Neuron (in vitro differentiated cells): ENCODE measurements at regions not wholly inside any gene's neighbourhood (a gene's known extent, or its start where the extent isn't known, plus 50 kb on each side); places are given as distances from the start of the nearest gene placed in this dataset.
"Not testable (repeated sequence)": the region's sequence is repeated elsewhere in the genome, so short reads cannot be mapped to it uniquely, and the experiment has no call there.

ENCODE experiments used
- H2AFZ ChIP-seq: one replicate; pipeline ENCODE4 v1.6.1; 2013; ENCODE audit warnings: low read depth, mild to moderate bottlenecking, inconsistent platforms, low read length, moderate library complexity
- H3K27me3 ChIP-seq: one replicate; pipeline ENCODE4 v1.6.1; 2013; ENCODE audit warnings: low read length; ENCODE audit not compliant: insufficient read depth
- H3K36me3 ChIP-seq: one replicate; pipeline ENCODE4 v1.6.1; 2013; ENCODE audit warnings: low read length; ENCODE audit not compliant: insufficient read depth
- H3K4me1 ChIP-seq: one replicate; pipeline ENCODE4 v1.6.1; 2013; ENCODE audit warnings: low read length; ENCODE audit not compliant: insufficient read depth
- H3K4me3 ChIP-seq: 2 replicates; pipeline ENCODE4 v1.5.1; 2013; ENCODE audit warnings: mild to moderate bottlenecking, low read length, moderate library complexity
- H3K9me3 ChIP-seq: one replicate; pipeline ENCODE4 v1.6.1; 2013; ENCODE audit warnings: low read length

DNA sequence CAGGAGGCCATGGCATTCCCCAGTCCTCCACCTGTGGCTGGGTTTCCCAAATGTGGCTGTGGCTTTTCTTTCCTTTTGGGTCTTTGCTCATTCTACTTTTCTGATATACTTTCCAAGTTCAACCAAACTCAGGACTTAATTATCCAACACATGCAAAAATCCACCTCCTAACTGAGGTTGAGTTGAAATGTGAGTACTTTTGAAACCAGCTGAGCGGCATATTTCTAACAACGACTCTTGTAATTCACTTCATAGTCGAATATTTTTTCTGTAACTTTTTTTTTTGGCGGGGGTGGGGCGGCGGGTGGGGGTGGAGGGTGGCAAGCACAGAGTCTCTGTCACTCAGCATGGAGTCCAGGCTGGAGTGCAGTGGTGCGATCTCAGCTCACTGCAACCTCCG, 165.2 kb upstream of the PITRM1 start:
- Histone ChIP-seq H3K27me3 (no peaks in the 10 kb centered on the region), H3K4me3 (no peak overlapping the region)

DNA sequence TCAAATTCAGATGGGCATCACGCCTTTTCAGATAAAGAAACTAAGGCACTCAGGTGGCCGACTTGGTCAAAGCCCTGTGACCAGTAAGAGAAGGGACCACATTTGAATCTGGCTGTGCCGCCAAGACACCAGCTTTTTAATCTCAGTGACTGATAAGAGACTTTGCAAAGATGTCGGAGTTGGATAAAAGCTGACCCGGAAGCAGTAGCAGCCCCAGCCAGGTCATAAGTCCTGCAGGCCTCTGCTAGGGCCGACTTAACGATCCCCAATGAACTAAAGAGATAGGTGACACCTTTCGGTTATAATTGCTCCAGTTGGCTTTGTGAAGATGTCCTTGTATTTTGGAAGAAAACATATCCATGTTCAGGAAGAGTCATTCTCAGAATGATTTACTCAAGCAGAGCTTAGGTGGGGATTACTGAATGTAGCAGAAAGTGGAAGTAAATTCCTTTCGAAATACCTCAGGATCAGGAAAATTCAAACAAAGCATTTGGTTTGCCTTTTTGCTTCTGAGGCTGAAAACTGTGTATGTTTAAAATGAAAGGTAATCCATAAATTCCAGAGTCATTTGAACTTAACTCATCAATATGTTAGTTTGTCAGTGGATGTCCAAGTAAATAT, 164.2 kb upstream of the PITRM1 start:
- Histone ChIP-seq H3K9me3 (no peaks in the 10 kb centered on the region), H3K4me1 (peaks cover 2% of the 10 kb centered on the region), H3K36me3 (no peaks in the 10 kb centered on the region), H3K4me3 (no peak overlapping the region), H2AFZ (no peak overlapping the region), H3K27me3 (no peaks in the 10 kb centered on the region)

More for the DNA sequence above, 165.2 kb upstream of the PITRM1 start:
- no peaks in the 10 kb centered on the region for H3K9me3 ChIP-seq
- H2AFZ ChIP-seq: no peak overlapping the region
- peaks cover 2% of the 10 kb centered on the region for H3K4me1 ChIP-seq
- no peaks in the 10 kb centered on the region for H3K36me3 ChIP-seq

DNA sequence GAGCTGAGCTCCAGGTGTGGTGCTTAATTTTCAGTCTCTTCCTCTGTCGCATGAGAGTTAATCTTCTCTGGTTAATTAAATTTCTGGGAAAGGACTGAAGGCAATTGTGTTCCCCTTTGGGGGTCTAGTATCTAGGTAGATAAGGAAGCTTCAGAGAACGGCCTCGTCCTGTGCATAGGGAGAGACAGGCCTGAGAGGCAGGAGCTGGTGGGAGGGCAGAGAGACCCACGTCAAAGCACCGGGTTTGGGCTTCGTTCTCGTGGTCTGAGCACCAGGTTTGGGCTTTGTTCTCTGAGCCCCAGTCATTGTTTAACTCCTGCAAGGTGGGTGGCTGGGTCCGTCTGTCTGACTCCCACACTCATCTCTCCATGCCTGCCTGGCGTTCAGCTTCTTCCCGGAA, 160.8 kb upstream of the PITRM1 start:
- peaks cover 12% of the 10 kb centered on the region for H3K4me1 ChIP-seq
- no peaks in the 10 kb centered on the region for H3K36me3 ChIP-seq
- no peak overlapping the region for H2AFZ ChIP-seq
- H3K4me3 ChIP-seq: no peak overlapping the region
- no peaks in the 10 kb centered on the region for H3K9me3 ChIP-seq
- H3K27me3 ChIP-seq: no peaks in the 10 kb centered on the region

DNA sequence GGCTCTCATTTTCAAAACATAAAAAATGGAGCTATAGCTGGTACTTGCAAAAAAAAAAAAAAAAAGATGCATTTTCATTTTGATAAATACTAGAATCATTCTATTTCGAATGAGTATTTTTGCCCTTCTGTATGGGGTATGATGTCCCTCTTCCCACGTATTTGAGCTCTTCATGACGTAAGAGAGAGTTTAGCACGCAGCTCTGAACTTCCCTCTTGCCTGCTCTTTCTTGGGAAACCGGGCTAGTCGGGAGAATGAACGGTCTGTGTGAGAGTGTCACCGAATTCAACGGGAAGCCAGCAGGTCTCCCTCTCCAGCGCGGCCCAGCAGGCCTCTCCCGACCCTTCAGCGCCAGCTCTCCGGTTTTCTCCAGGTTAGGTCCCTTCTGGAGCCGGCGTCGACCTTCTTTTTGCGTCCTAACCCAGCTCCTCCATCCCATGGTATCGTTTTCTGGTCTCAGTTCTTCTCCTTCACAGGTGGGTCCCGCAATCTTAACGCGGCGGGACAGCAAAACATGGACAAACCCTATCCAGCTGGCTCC, 159.2 kb upstream of the PITRM1 start:
- no peak overlapping the region for H3K4me3 ChIP-seq
- H2AFZ ChIP-seq: no peak overlapping the region
- H3K27me3 ChIP-seq: no peaks in the 10 kb centered on the region
- H3K9me3 ChIP-seq: no peaks in the 10 kb centered on the region
- H3K4me1 ChIP-seq: peaks cover 12% of the 10 kb centered on the region
- H3K36me3 ChIP-seq: no peaks in the 10 kb centered on the region

DNA sequence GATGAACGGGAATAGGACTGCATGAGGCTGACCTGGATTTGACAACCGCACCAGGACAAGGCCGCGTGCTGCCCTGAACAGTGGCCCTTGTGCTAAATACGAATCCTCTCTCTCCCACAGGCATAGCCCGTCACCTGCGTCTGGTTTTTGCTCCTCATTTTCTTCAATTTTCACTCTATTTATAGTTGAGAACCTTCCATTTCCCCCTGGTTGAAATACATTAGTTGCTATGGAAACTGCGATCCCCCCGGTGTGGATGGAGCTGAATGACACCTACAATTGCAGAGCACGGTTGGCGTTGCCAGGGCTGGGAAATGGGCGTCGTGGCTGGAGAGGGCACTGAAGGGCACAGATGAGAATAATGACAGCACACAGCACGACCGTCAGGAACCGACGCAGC, 158.6 kb upstream of the PITRM1 start:
- no peak overlapping the region for H3K4me3 ChIP-seq

DNA sequence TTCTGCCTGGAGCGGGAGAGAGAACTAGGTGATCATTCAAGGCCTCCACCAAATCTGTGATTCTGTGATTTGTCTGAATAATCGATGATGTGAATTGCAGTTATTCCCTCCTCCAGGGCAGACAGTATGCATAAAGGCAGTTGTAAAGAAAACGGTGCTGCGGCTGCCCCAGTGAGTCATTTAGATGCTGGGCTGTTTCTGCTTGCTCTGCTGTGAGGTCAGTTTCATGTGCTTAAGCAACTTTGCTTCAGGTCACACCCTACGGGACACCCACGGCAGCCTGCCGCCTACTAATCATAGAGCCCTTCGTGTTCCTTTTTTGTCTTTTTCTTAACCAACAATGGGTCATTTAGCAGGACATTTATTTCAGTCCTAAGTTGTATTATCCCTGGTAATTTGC, 158.1 kb upstream of the PITRM1 start:
- no peak overlapping the region for H3K4me3 ChIP-seq

More for the DNA sequence above, 158.6 kb upstream of the PITRM1 start:
- Histone ChIP-seq H3K36me3 (no peaks in the 10 kb centered on the region), H3K27me3 (no peaks in the 10 kb centered on the region), H3K4me1 (peaks cover 12% of the 10 kb centered on the region), H3K9me3 (no peaks in the 10 kb centered on the region), H2AFZ (no peak overlapping the region)

DNA sequence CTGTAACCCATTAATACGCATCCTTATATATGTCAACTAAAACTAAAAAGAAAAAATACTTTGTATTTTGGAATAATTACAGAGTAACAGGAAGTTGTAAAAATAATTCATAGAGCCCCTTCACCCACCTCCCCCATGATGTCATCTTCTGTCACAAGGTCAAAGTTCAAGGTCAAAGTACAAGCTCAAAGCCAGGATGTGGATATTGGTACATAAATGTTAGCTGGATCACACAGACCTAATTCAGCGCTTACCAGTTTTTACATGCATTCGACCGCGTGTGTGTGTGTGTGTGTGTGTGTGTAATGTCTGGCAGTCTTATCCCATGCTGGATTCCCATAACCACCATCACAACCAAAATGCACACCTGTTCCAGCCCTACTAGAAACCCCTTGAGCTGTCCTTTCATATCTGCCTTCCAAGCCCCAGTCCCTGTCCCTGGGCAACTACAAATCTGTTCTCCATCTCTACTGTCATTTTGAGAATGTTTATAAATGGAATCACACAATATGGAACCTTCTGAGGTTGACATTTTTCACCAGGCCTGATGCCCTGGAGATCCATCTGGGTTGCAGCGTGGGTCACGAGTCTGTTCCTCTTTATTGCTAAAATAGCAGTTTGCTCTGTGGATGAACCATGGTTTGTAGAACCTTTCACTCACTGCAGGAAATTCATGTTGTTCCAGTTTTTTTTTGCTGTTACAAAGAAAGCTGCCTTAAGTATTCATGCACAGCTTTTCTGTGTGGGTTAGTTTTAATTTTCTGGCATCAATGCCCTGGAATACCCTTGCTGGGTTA, 153.6 kb upstream of the PITRM1 start:
- Histone ChIP-seq H3K36me3 (no peaks in the 10 kb centered on the region), H3K4me3 (no peak overlapping the region), H3K9me3 (no peaks in the 10 kb centered on the region), H3K4me1 (peaks cover 10% of the 10 kb centered on the region), H3K27me3 (no peaks in the 10 kb centered on the region), H2AFZ (no peak overlapping the region)

More for the DNA sequence above, 158.1 kb upstream of the PITRM1 start:
- Histone ChIP-seq H3K9me3 (no peaks in the 10 kb centered on the region), H3K4me1 (peaks cover 12% of the 10 kb centered on the region), H3K27me3 (no peaks in the 10 kb centered on the region), H3K36me3 (no peaks in the 10 kb centered on the region), H2AFZ (no peak overlapping the region)

DNA sequence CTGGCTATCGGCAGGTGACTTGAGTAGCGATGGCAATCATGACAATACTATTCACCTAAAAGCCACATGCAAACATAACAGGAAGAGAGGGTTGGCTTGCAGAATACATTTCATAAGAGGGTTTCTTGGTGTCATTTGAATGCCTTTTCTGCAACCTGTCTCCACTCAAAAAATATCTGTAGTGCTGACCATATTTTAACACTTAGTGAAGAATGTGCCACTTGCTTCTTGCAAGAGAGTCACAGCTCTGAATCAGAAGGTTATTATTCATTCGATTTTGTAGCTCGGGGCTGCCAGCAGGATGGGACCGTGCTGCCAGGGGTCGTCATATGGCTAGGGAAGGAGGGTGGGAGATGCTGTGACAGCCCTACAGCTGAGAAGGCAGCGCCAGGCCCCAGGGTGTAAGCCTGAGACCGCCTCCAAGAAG, 152.0 kb upstream of the PITRM1 start:
- no peaks in the 10 kb centered on the region for H3K36me3 ChIP-seq
- H3K27me3 ChIP-seq: no peaks in the 10 kb centered on the region
- H2AFZ ChIP-seq: no peak overlapping the region
- H3K4me3 ChIP-seq: no peak overlapping the region
- H3K9me3 ChIP-seq: no peaks in the 10 kb centered on the region
- no peaks in the 10 kb centered on the region for H3K4me1 ChIP-seq

DNA sequence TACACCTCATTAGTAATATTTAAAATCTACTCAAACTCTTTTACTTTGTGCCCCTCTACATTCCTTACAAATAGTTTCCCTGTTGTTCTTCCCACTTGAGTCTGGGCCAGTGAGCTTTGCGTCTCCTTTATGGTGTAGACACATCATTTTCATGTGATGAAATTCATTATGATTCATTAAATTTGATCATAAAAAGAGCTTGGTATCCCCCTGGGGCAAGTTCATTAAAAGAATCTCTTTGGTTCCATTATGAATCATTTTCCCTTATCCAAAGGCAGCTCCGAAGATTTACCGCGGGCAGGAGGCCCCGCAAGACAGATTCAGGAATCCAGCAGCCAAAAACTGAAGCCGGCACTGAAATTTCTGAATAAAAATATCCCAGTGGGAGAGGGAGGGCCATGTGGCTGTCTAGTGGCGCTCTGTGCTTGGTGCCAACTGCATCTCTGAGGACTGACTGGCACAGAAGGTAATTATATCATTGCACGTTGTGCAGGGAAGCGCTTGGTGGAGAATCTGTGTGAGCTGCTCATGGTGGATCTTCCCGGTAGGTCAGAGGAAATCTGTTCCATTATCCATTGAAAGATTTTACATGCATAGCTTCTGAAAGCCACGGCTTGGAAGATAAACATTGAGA, 151.4 kb upstream of the PITRM1 start:
- H3K9me3 ChIP-seq: no peaks in the 10 kb centered on the region

DNA sequence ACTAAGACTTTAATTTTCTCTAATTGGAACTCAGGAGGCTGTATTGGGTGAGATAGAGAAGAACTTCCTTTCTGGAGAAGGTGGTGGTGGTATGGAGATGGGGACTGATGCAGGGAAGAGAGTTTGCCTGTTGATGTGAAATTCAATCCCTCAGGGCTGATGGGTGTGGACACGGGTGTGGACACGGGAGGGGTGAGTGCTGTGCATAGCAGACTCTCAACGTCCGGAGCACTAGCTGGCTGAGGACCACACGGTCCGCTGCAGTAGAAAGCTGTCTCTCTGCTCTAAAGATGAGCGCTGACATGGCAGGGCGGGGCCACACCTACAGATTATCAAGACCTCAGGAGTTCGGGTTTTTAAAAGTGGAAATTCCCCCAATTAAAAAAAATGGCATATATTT, 148.5 kb upstream of the PITRM1 start:
- Histone ChIP-seq H3K4me1 (no peaks in the 10 kb centered on the region), H2AFZ (no peak overlapping the region), H3K36me3 (no peaks in the 10 kb centered on the region), H3K27me3 (no peaks in the 10 kb centered on the region), H3K4me3 (no peak overlapping the region), H3K9me3 (no peaks in the 10 kb centered on the region)

More for the DNA sequence above, 151.4 kb upstream of the PITRM1 start:
- Histone ChIP-seq H3K4me3 (no peak overlapping the region), H3K27me3 (no peaks in the 10 kb centered on the region), H3K4me1 (no peaks in the 10 kb centered on the region), H3K36me3 (no peaks in the 10 kb centered on the region), H2AFZ (no peak overlapping the region)

DNA sequence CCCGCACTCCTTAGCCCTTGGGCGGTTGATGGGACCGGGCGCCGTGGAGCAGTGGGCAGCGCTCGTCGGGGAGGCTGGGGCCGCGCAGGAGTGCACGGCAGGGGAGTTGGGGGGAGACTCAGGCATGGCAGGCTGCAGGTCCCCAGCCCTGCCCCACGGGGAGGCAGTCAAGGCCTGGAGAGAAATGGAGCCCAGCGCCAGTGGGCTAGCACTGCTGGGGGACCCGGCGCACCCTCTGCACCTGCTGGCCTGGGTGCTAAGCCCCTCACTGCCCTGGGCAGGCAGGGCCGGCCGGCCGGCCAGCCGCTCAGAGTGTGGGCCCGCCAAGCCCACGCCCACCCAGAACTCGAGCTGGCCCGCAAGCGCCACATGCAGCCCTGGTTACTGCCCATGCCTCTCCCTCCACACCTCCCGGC, 147.2 kb upstream of the PITRM1 start:
- Histone ChIP-seq H2AFZ (no peak overlapping the region), H3K36me3 (no peaks in the 10 kb centered on the region), H3K4me1 (no peaks in the 10 kb centered on the region), H3K4me3 (no peak overlapping the region), H3K9me3 (no peaks in the 10 kb centered on the region), H3K27me3 (no peaks in the 10 kb centered on the region)

DNA sequence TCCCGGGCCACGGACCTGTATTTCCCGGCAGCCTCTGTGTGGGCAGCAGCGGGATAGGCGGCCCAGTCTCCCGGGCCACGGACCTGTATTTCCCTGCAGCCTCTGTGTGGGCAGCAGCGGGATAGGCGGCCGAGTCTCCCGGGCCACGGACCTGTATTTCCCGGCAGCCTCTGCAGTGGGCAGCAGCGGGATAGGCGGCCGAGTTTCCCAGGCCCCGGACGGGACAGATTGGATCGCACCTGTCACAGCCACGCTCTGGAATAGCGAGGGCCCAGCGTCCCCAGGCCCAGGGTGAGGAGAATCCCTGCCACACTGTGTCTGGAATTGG, 145.9 kb upstream of the PITRM1 start:
- not testable (repeated sequence) for H3K9me3 ChIP-seq, H3K36me3 ChIP-seq, H3K4me3 ChIP-seq, H3K27me3 ChIP-seq, H2AFZ ChIP-seq, H3K4me1 ChIP-seq
